A549 (cell line): ENCODE measurements at regions not wholly inside any gene's neighbourhood (a gene's known extent, or its start where the extent isn't known, plus 50 kb on each side); places are given as distances from the start of the nearest gene placed in this dataset.

Experiments
- ATAC-seq, 2 experiments: fragments of 200-7000 bp in 1 of 2; fragments of >200 bp in 1 of 2; cut with Nextera tagmentation in 1 of 2; cut with Tn5 transposase in 1 of 2; 3 replicates each; pipeline versions ENCODE4 v1.8.0 to v1.9.1; 2018 to 2020; ENCODE audit warnings: mild to moderate bottlenecking in 1 of 2, moderate library complexity in 1 of 2
- CTCF ChIA-PET: fragments of 300-600 bp; sonication (Branson Sonifier 250); formaldehyde crosslinking; extraction: SDS; loops from one replicate; lab custom pipeline; 2021; ENCODE audit warnings: antibody characterized with exemption, inconsistent platforms; lab: Yijun Ruan, JAX
- POLR2A ChIA-PET: fragments of 350-600 bp; formaldehyde crosslinking; extraction: SDS; loops from one replicate; lab custom pipeline; 2021; ENCODE audit warnings: antibody characterized with exemption, inconsistent platforms; lab: Yijun Ruan, JAX
- DNase-seq, 2 experiments: peaks; one replicate each; pipeline versions ENCODE4 v3.0.0 to v3.0.0-alpha.2; 2011 to 2016; ENCODE audit warnings: low read depth in 1 of 2, low spot score in 1 of 2
- FAIRE-seq: peaks from 2 replicates; lab custom pipeline; 2011; peaks lifted over from hg19 to GRCh38; lab: Jason Lieb, UNC
- H3K27ac ChIP-seq, 2 experiments: fragments of >200 bp; sonication (Bioruptor Twin); formaldehyde crosslinking; 3 replicates each; pipeline ENCODE4 v1.5.1; 2016 to 2017
- H3K4me1 ChIP-seq: fragments of >200 bp; sonication (Bioruptor Twin); formaldehyde crosslinking; 3 replicates; pipeline ENCODE4 v1.6.1; 2016
- H3K4me2 ChIP-seq: fragments of >200 bp; sonication (Bioruptor Twin); formaldehyde crosslinking; 3 replicates; pipeline ENCODE4 v1.6.1; 2016
- H3K4me3 ChIP-seq: fragments of >200 bp; sonication (Bioruptor Twin); formaldehyde crosslinking; 3 replicates; pipeline ENCODE4 v1.5.1; 2016
- H3K9me3 ChIP-seq: fragments of >200 bp; sonication (Bioruptor Twin); formaldehyde crosslinking; 3 replicates; pipeline ENCODE4 v1.6.1; 2016
- BHLHE40 ChIP-seq: IDR thresholded peaks from 2 replicates; pipeline ENCODE4 v1.6.1; 2012; ENCODE audit warnings: low read depth, low read length, inconsistent platforms
- CEBPB ChIP-seq, 2 experiments: fragments of >200 bp in 1 of 2; sonication (Bioruptor Twin) in 1 of 2; formaldehyde crosslinking in 1 of 2; IDR thresholded peaks; 2 replicates each; pipeline ENCODE4 v1.6.1; 2012 to 2016
- EHF ChIP-seq: fragments of 250-450 bp; sonication (Bioruptor Pico); IDR thresholded peaks from 2 replicates; pipeline ENCODE4 v1.5.0; 2020; ENCODE audit warnings: mild to moderate bottlenecking
- FOXS1 ChIP-seq: fragments of 250-450 bp; sonication (Bioruptor Pico); IDR thresholded peaks from 2 replicates; pipeline ENCODE4 v1.5.0; 2020; ENCODE audit warnings: mild to moderate bottlenecking, moderate library complexity
- HDAC2 ChIP-seq: fragments of 200-600 bp; sonication (generic); IDR thresholded peaks from 2 replicates; pipeline ENCODE4 v1.6.1; 2016
- HOXB5 ChIP-seq: fragments of 250-450 bp; sonication (Bioruptor Pico); IDR thresholded peaks from 2 replicates; pipeline ENCODE4 v1.5.0; 2020; ENCODE audit warnings: mild to moderate bottlenecking, moderate library complexity
- JUNB ChIP-seq: fragments of >200 bp; sonication (Bioruptor Twin); formaldehyde crosslinking; IDR thresholded peaks from 2 replicates; pipeline ENCODE4 v1.6.1; 2016
- KDM1A ChIP-seq: fragments of 200-600 bp; sonication (generic); IDR thresholded peaks from 2 replicates; pipeline ENCODE4 v1.6.1; 2016; ENCODE audit warnings: low read depth, mild to moderate bottlenecking
- KDM5A ChIP-seq: fragments of 200-600 bp; sonication (generic); IDR thresholded peaks from 2 replicates; pipeline ENCODE4 v1.6.1; 2016; ENCODE audit warnings: antibody characterized with exemption, mild to moderate bottlenecking
- NFE2L2 ChIP-seq: fragments of 150-350 bp; conservative IDR thresholded peaks from 2 replicates; pipeline ENCODE4 v1.6.1; 2014; ENCODE audit warnings: low read length
- PHF8 ChIP-seq: fragments of 200-600 bp; sonication (generic); IDR thresholded peaks from 2 replicates; pipeline ENCODE4 v1.6.1; 2016; ENCODE audit warnings: low read depth, mild to moderate bottlenecking, antibody characterized with exemption, moderate library complexity, borderline replicate concordance
- POLR2AphosphoS2 ChIP-seq: conservative IDR thresholded peaks from 2 replicates; pipeline ENCODE4 v1.6.1; 2012; ENCODE audit warnings: low read length, improper control_type of control experiment, inconsistent platforms
- RARB ChIP-seq: fragments of 250-450 bp; sonication (Bioruptor Pico); IDR thresholded peaks from 2 replicates; pipeline ENCODE4 v1.8.0; 2021; ENCODE audit warnings: mild to moderate bottlenecking, moderate library complexity
- RNF2 ChIP-seq: fragments of 200-600 bp; sonication (generic); IDR thresholded peaks from 2 replicates; pipeline ENCODE4 v1.6.1; 2016; ENCODE audit warnings: low read depth, mild to moderate bottlenecking, antibody characterized with exemption, moderate library complexity, borderline replicate concordance
- SMC3 ChIP-seq: fragments of >200 bp; sonication (Bioruptor Twin); formaldehyde crosslinking; IDR thresholded peaks from 3 replicates; pipeline ENCODE4 v1.6.1; 2018; ENCODE audit warnings: inconsistent platforms
- WGBS: methylation state at CpG from one replicate; pipeline ENCODE4 v1.1.6; 2017; ENCODE audit errors: missing lambda C conversion rate; 5-methylcytosine and 5-hydroxymethylcytosine counted together
- TF ChIP-seq, protein P1 (sequence below): fragments of 450-650 bp; IDR thresholded peaks from 2 replicates; pipeline ENCODE4 v1.6.1; 2014; ENCODE audit warnings: antibody characterized with exemption
- TF ChIP-seq, protein P2 (sequence below): IDR thresholded peaks from 2 replicates; pipeline ENCODE4 v1.6.1; 2012; ENCODE audit warnings: low read depth, borderline replicate concordance
- TF ChIP-seq, protein P3 (sequence below): fragments of 150-350 bp; IDR thresholded peaks from 2 replicates; pipeline ENCODE4 v1.6.1; 2014; ENCODE audit warnings: low read depth, mild to moderate bottlenecking, low read length
- TF ChIP-seq, protein P4 (sequence below): fragments of >200 bp; sonication (Bioruptor Twin); formaldehyde crosslinking; IDR thresholded peaks from 2 replicates; pipeline ENCODE4 v1.6.1; 2016
- TF ChIP-seq, protein P5 (sequence below): fragments of >200 bp; sonication (Bioruptor Twin); formaldehyde crosslinking; IDR thresholded peaks from 3 replicates; pipeline ENCODE4 v1.6.1; 2016
- TF ChIP-seq, protein P6 (sequence below): fragments of 200-600 bp; sonication (generic); IDR thresholded peaks from 2 replicates; pipeline ENCODE4 v1.6.1; 2016; ENCODE audit warnings: antibody characterized with exemption, mild to moderate bottlenecking, moderate library complexity

DNA sequence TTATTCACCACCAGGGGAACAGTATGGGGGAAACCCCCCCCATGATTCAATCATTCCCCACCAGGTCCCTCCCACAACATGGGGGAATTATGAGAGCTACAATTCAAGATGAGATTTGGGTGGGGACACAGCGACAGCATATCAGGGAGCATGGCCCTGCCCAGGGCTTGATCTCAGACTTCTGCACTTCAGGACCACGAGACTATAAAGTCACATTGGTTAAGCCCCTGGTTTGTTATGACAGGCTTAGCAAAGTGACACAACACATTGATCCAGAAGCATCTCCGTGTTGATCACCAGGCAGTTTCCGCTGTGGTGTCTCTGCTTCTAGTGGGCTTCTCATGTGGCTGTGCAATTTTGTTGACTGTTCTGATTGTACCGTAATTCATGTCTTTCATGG is 312.7 kb upstream of the C1orf174 start:
- H3K27ac ChIP-seq, result no peak overlapping the region
- no peak overlapping the region for H3K4me2 ChIP-seq
- peaks cover under 1% of the 10 kb centered on the region; the same call in 1 of the 3 replicates for H3K9me3 ChIP-seq
- ChIA-PET POLR2A (no interaction called here), CTCF (no interaction called here)
- no peak overlapping the region for H3K4me3 ChIP-seq
- ATAC-seq, result no peak
- WGBS, result 27% methylated on average over 5 of the region's 5 CpGs
- DNase-seq, result no peak
- no peaks in the 10 kb centered on the region for H3K4me1 ChIP-seq
- TF ChIP-seq, protein P1, sequence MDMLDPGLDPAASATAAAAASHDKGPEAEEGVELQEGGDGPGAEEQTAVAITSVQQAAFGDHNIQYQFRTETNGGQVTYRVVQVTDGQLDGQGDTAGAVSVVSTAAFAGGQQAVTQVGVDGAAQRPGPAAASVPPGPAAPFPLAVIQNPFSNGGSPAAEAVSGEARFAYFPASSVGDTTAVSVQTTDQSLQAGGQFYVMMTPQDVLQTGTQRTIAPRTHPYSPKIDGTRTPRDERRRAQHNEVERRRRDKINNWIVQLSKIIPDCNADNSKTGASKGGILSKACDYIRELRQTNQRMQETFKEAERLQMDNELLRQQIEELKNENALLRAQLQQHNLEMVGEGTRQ, result no peak
- TF ChIP-seq HDAC2, result no peak
- TF ChIP-seq KDM5A, result no peak
- no peak for TF ChIP-seq SMC3
- no peak for TF ChIP-seq KDM1A
- no peak for TF ChIP-seq NFE2L2
- no peak for TF ChIP-seq JUNB
- no peak for TF ChIP-seq BHLHE40
- TF ChIP-seq RARB (CRISPR knock-in tag), result no peak
- TF ChIP-seq RNF2, result no peak
- no peak for TF ChIP-seq FOXS1
- TF ChIP-seq POLR2AphosphoS2, result no peak
- TF ChIP-seq, protein P2, sequence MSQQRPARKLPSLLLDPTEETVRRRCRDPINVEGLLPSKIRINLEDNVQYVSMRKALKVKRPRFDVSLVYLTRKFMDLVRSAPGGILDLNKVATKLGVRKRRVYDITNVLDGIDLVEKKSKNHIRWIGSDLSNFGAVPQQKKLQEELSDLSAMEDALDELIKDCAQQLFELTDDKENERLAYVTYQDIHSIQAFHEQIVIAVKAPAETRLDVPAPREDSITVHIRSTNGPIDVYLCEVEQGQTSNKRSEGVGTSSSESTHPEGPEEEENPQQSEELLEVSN, result no peak
- TF ChIP-seq, protein P3, sequence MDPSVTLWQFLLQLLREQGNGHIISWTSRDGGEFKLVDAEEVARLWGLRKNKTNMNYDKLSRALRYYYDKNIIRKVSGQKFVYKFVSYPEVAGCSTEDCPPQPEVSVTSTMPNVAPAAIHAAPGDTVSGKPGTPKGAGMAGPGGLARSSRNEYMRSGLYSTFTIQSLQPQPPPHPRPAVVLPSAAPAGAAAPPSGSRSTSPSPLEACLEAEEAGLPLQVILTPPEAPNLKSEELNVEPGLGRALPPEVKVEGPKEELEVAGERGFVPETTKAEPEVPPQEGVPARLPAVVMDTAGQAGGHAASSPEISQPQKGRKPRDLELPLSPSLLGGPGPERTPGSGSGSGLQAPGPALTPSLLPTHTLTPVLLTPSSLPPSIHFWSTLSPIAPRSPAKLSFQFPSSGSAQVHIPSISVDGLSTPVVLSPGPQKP, result no peak
- TF ChIP-seq HOXB5 (CRISPR knock-in tag), result no peak
- TF ChIP-seq, protein P4, sequence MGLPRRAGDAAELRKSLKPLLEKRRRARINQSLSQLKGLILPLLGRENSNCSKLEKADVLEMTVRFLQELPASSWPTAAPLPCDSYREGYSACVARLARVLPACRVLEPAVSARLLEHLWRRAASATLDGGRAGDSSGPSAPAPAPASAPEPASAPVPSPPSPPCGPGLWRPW, result no peak
- no peak for TF ChIP-seq EHF
- TF ChIP-seq, protein P5, sequence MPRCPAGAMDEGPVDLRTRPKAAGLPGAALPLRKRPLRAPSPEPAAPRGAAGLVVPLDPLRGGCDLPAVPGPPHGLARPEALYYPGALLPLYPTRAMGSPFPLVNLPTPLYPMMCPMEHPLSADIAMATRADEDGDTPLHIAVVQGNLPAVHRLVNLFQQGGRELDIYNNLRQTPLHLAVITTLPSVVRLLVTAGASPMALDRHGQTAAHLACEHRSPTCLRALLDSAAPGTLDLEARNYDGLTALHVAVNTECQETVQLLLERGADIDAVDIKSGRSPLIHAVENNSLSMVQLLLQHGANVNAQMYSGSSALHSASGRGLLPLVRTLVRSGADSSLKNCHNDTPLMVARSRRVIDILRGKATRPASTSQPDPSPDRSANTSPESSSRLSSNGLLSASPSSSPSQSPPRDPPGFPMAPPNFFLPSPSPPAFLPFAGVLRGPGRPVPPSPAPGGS, result no peak
- FAIRE-seq, result no peak

DNA sequence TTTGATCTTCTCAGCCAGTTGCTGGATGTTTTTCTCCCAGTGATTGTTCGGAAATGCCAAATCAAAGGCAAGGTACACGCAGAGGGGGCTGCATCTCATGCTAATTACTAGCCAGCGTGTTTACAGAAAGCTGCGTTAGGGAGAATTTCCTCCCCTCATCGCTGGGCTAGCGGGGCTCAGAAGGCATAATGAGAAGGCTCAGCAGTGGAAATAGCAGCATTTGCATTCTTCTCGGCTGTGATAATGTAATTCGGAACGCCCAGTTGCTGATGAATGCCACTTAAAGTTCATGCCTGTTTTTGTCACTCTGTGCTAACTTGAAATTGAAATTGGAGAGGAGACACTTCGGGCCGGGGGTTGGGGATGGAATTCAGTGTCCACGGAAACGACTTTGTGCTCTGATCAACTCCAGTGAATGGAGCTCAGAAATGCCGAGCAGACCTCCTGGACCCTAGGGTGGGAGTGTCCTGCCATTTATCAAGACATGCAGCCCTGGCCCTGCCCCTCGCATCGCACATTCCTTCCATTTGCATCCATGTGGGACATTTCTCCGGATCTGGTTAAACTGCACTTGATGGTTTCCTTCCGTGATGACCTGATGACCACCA is 313.4 kb upstream of the C1orf174 start:
- POLR2A ChIA-PET, result no interaction called here
- CTCF ChIA-PET, result no interaction called here
- Histone ChIP-seq H3K4me2 (no peak overlapping the region), H3K9me3 (peaks cover 2% of the 10 kb centered on the region; the same call in 1 of the 3 replicates), H3K27ac (no peak overlapping the region), H3K4me3 (no peak overlapping the region), H3K4me1 (no peaks in the 10 kb centered on the region)
- WGBS, result 14% methylated on average over 17 of the region's 18 CpGs
- FAIRE-seq (no peak), ATAC-seq (no peak), DNase-seq (no peak)
- TF ChIP-seq, protein P6, sequence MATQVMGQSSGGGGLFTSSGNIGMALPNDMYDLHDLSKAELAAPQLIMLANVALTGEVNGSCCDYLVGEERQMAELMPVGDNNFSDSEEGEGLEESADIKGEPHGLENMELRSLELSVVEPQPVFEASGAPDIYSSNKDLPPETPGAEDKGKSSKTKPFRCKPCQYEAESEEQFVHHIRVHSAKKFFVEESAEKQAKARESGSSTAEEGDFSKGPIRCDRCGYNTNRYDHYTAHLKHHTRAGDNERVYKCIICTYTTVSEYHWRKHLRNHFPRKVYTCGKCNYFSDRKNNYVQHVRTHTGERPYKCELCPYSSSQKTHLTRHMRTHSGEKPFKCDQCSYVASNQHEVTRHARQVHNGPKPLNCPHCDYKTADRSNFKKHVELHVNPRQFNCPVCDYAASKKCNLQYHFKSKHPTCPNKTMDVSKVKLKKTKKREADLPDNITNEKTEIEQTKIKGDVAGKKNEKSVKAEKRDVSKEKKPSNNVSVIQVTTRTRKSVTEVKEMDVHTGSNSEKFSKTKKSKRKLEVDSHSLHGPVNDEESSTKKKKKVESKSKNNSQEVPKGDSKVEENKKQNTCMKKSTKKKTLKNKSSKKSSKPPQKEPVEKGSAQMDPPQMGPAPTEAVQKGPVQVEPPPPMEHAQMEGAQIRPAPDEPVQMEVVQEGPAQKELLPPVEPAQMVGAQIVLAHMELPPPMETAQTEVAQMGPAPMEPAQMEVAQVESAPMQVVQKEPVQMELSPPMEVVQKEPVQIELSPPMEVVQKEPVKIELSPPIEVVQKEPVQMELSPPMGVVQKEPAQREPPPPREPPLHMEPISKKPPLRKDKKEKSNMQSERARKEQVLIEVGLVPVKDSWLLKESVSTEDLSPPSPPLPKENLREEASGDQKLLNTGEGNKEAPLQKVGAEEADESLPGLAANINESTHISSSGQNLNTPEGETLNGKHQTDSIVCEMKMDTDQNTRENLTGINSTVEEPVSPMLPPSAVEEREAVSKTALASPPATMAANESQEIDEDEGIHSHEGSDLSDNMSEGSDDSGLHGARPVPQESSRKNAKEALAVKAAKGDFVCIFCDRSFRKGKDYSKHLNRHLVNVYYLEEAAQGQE, result no peak
- no peak for TF ChIP-seq PHF8
- no peak for TF ChIP-seq CEBPB (IDR thresholded peaks at IDR 0.05)
